ENCODE measurements at regions not wholly inside any gene's neighbourhood (a gene's known extent, or its start where the extent isn't known, plus 50 kb on each side); places are given as distances from the start of the nearest gene placed in this dataset.
"Not testable (repeated sequence)": the region's sequence is repeated elsewhere in the genome, so short reads cannot be mapped to it uniquely, and the experiment has no call there.

DNA sequence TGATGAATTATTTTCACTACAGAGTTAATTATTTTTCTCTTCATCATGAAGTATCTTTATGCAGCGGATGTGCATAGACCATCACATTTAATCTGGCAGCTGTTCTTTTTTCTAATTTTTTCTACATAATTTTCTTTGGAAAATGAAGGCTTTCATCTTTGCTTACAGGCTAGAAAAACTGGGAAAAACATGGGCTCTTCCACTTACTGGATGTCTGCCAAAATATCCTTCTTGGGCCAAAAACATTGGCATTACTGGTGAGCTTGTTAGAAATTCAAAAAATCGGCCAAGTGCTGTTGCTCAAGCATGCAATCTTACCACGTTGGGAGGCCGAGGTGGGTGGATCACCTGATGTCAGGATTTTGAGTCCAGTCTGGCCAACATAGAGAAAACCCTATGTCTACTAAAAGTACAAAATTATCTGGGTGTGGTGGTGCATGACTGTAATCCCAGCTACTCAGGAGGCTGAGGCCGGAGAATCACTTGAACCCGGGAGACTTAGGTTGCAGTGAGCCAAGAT is 176.8 kb downstream of the ZNF737 start:
- no peak overlapping the region for H3K27ac ChIP-seq (ENCODE audit: low read length)
- no peaks in the 10 kb centered on the region for H3K79me2 ChIP-seq (ENCODE audit: insufficient read depth, low read length)
- no peaks in the 10 kb centered on the region for H4K20me1 ChIP-seq (ENCODE audit: insufficient read depth, low read length)

DNA sequence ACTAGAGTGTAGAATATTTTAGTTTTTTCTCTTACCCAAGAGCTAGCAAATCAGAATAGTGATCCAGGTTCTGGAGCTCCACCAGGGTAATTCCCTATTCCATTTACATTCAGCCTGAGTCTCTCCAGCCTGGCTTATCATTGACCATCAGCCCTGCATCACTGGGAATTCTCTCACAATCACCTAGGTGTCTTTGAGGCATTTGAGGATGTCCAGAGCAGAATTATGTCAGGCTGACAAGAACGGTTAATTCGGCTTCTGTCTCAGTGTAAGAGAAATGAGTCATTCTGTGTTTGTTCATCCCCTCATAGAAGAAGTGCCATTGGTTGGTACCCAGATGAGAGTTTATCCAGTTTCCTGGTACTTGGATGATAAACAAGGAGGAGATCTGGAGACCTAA is 180.5 kb downstream of the ZNF737 start:
- TF ChIP-seq EZH2 (IDR thresholded peaks at IDR 0.05; ENCODE audit: borderline replicate concordance, low read depth, low read length, severe bottlenecking) (no peak), CTCF (IDR thresholded peaks at IDR 0.05; ENCODE audit: borderline replicate concordance, extremely low read depth, low read length, poor library complexity, severe bottlenecking) (no peak)
- Histone ChIP-seq H3K4me3 (ENCODE audit: low read depth in 1 of 2, low read length in 2 of 2) (no peak overlapping the region), H2AFZ (ENCODE audit: low read depth, low read length) (no peak overlapping the region), H4K20me1 (ENCODE audit: insufficient read depth, low read length) (no peaks in the 10 kb centered on the region), H3K9me3 (ENCODE audit: insufficient read depth, low read length, severe bottlenecking) (no peaks in the 10 kb centered on the region), H3K36me3 (ENCODE audit: insufficient read depth, low read length) (no peaks in the 10 kb centered on the region), H3K9ac (ENCODE audit: low read depth, low read length) (no peak overlapping the region), H3K4me1 (ENCODE audit: insufficient read depth, low read length) (no peaks in the 10 kb centered on the region), H3K27ac (ENCODE audit: low read length) (no peak overlapping the region), H3K79me2 (ENCODE audit: insufficient read depth, low read length) (no peaks in the 10 kb centered on the region), H3K27me3 (ENCODE audit: insufficient read depth, low read length, poor library complexity) (no peaks in the 10 kb centered on the region), H3K4me2 (ENCODE audit: insufficient read depth, low read length) (no peak overlapping the region)
- ATAC-seq (ENCODE audit: insufficient read depth, low read depth) = no peak
- no peak for DNase-seq

More for the DNA sequence above, 176.8 kb downstream of the ZNF737 start:
- no peak overlapping the region for H3K4me3 ChIP-seq (ENCODE audit: low read depth in 1 of 2, low read length in 2 of 2)
- DNase-seq (no peak), ATAC-seq (ENCODE audit: insufficient read depth, low read depth) (no peak)
- no peaks in the 10 kb centered on the region for H3K27me3 ChIP-seq (ENCODE audit: insufficient read depth, low read length, poor library complexity)
- no peaks in the 10 kb centered on the region for H3K9me3 ChIP-seq (ENCODE audit: insufficient read depth, low read length, severe bottlenecking)
- H3K9ac ChIP-seq (ENCODE audit: low read depth, low read length) = no peak overlapping the region
- H3K36me3 ChIP-seq (ENCODE audit: insufficient read depth, low read length) = no peaks in the 10 kb centered on the region
- TF ChIP-seq CTCF (IDR thresholded peaks at IDR 0.05; ENCODE audit: borderline replicate concordance, extremely low read depth, low read length, poor library complexity, severe bottlenecking) (no peak), EZH2 (IDR thresholded peaks at IDR 0.05; ENCODE audit: borderline replicate concordance, low read depth, low read length, severe bottlenecking) (no peak)
- H3K4me2 ChIP-seq (ENCODE audit: insufficient read depth, low read length) = no peak overlapping the region
- no peaks in the 10 kb centered on the region for H3K4me1 ChIP-seq (ENCODE audit: insufficient read depth, low read length)
- H2AFZ ChIP-seq (ENCODE audit: low read depth, low read length) = no peak overlapping the region

DNA sequence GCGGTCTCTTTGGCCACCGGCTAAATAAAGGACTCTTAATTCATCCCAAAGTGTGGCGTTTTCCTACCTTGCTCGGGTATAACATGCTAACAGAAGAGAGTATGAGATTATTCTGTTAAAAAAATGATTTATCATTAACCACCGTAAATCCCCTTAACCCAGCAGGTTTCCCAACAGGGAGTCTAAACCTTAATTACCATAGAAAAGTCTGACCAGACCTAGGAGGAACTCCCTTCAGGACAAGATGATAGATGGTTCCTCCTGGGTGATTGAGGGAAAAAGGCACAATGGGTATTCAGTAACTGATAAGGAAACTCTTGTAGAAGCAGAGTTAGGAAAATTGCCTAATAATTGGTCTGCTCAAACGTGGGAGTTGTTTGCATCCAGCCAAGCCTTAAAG is 193.7 kb downstream of the ZNF737 start:
- H3K4me2 ChIP-seq (ENCODE audit: insufficient read depth, low read length) = no peak overlapping the region
- H3K27ac ChIP-seq (ENCODE audit: low read length) = no peak overlapping the region
- TF ChIP-seq EZH2 (IDR thresholded peaks at IDR 0.05; ENCODE audit: borderline replicate concordance, low read depth, low read length, severe bottlenecking) (no peak), CTCF (IDR thresholded peaks at IDR 0.05; ENCODE audit: borderline replicate concordance, extremely low read depth, low read length, poor library complexity, severe bottlenecking) (no peak)
- no peak overlapping the region for H3K4me3 ChIP-seq (ENCODE audit: low read depth in 1 of 2, low read length in 2 of 2)
- no peaks in the 10 kb centered on the region for H3K36me3 ChIP-seq (ENCODE audit: insufficient read depth, low read length)
- no peaks in the 10 kb centered on the region for H3K79me2 ChIP-seq (ENCODE audit: insufficient read depth, low read length)
- H4K20me1 ChIP-seq (ENCODE audit: insufficient read depth, low read length) = no peaks in the 10 kb centered on the region
- H3K9ac ChIP-seq (ENCODE audit: low read depth, low read length) = no peak overlapping the region
- H2AFZ ChIP-seq (ENCODE audit: low read depth, low read length) = no peak overlapping the region
- no peaks in the 10 kb centered on the region for H3K27me3 ChIP-seq (ENCODE audit: insufficient read depth, low read length, poor library complexity)
- no peak for DNase-seq
- H3K4me1 ChIP-seq (ENCODE audit: insufficient read depth, low read length) = no peaks in the 10 kb centered on the region
- ATAC-seq (ENCODE audit: insufficient read depth, low read depth) = no peak
- H3K9me3 ChIP-seq (ENCODE audit: insufficient read depth, low read length, severe bottlenecking) = peaks cover 8% of the 10 kb centered on the region

- not testable (repeated sequence) for H3K4me1 ChIP-seq (ENCODE audit: insufficient read depth, low read length); H4K20me1 ChIP-seq (ENCODE audit: insufficient read depth, low read length); H3K79me2 ChIP-seq (ENCODE audit: insufficient read depth, low read length); H3K27me3 ChIP-seq (ENCODE audit: insufficient read depth, low read length, poor library complexity); DNase-seq; H3K4me3 ChIP-seq (ENCODE audit: low read depth in 1 of 2, low read length in 2 of 2); ATAC-seq (ENCODE audit: insufficient read depth, low read depth); H3K9me3 ChIP-seq (ENCODE audit: insufficient read depth, low read length, severe bottlenecking); H3K4me2 ChIP-seq (ENCODE audit: insufficient read depth, low read length); H2AFZ ChIP-seq (ENCODE audit: low read depth, low read length); H3K27ac ChIP-seq (ENCODE audit: low read length); H3K36me3 ChIP-seq (ENCODE audit: insufficient read depth, low read length); H3K9ac ChIP-seq (ENCODE audit: low read depth, low read length)
These were observed 194.3 kb downstream of the ZNF737 start for GRCh38 chr19:20371304-20371703.

Data from DND-41 (cell line).